GM21786 (cell line): ENCODE measurements at regions not wholly inside any gene's neighbourhood (a gene's known extent, or its start where the extent isn't known, plus 50 kb on each side); places are given as distances from the start of the nearest gene placed in this dataset.
"Not testable (repeated sequence)": the region's sequence is repeated elsewhere in the genome, so short reads cannot be mapped to it uniquely, and the experiment has no call there.

ENCODE experiments used
- ATAC-seq: cut with Tn5 transposase; IDR thresholded peaks from one replicate; pipeline ENCODE4 v1.9.1; 2021; ENCODE audit not compliant: unreplicated experiment

DNA sequence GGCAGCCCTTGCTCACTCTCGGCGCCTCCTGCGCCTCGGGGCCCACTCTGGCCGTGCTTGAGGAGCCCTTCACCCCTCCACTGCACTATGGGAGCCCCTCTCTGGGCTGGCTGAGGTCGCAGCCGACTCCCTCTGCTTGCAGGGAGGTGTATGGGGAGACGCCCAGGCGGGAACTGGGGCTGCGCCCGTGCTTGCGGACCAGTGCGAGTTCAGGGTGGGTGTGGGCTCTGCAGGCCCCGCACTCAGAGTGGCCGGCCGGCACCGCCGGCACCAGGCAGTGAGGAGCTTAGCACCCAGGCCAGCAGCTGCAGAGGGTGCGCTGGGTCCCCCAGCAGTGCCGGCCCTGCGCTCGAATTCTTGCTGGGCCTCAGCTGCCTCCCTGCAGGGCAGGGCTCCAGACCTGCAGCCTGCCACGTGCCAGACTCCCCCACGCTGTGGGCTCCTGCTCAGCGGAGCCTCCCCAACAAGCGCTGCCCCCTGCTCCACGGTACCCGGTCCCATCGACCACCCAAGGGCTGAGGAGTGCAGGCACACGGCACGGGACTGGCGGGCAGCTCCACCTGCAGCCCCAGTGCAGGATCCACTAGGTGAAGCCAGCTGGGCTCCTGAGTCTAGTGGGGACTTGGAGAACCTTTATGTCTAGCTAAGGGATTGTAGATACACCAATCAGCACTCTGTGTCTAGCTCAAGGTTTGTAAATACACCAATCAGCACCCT, 54.0 kb upstream of the WWC2 start:
- not testable (repeated sequence) for ATAC-seq

DNA sequence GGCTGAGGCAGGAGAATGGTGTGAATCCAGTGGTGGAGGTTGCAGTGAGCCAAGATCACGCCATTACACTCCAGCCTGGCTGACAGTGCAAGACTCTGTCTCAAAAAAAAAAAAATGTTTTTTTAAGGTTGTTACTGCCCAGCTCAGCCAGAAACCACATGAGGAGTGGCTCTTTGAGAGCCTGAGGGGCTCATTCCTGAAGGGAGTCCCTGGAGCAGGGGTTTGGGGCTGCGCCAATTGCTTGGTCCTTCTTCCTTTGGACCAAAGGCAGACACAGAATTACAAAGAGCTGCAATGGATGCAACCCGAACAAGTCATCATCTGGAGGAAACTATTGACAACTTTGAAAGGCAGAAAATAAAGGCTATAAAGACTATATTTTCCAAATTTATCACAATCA, 60.6 kb upstream of the WWC2 start:
- ATAC-seq = no peak

DNA sequence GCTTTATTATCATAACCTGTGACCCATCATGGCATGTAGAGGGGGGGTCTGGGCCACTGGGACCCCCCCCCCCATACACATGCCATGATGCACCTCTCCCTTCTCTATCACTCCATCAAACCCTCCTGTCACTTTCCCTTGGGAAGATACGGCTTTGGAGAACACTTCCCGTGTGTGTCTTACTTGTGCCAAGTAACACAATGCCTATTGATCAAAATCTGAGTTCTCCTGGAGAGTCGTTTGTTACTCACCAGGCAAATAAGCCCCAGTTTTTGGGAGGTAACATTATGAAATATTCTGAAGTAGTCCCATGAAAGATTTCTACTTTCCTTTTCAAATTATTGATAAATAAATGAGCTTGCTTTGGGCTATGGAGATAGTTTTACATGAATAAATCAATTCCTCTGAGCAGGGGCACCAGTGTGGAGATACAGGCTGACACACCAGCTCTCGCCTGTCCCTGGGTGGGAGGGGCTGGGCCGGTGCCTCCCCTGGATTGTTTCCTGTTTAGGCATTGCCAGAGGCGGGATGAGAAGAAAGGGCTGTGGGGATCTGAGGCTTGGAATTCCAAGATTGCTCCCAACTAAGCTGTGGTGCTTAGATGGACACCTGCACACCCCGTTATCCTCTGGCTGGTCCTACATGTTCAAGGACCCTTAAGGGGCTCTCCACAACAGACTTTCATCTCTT, 63.2 kb upstream of the WWC2 start:
- ATAC-seq = no peak

DNA sequence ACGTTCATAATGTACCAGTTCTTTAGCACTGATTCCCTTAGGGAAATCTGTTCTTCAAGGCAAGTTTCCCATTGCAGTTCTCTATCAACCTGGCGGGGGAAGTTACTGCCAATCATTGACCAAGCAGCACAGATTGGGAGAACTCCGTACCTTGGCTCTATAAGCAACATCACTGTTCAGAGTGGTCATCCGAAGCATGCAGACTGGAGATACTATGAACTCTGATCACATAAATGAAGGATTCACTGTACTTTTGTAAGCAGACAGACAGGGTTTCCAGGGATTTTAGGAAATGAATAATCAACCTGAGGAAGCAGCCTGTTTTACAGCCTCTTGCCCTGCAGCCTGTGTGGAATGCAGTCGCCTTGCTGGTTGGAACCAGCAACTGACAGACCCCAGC, 63.8 kb upstream of the WWC2 start:
- ATAC-seq = no peak

DNA sequence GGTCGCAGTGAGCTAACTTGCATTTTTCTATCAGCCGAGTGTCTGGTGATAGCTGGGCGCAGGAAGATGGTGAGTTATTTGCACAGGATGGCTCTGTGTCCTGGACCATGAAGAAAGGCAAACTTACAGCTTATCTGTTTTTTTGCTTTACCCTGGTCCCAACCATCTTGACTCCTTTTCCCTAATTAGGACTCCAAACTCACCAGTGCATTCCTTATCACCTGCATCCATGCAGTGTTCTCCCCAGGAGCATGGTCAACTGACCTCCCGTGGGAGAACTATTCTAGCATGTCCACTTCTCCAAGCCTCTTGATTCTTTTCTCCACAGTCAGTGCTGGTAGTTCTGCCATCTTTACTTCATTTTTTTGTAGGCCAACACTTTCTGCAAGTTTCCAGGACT, 68.2 kb upstream of the WWC2 start:
- ATAC-seq = no peak

DNA sequence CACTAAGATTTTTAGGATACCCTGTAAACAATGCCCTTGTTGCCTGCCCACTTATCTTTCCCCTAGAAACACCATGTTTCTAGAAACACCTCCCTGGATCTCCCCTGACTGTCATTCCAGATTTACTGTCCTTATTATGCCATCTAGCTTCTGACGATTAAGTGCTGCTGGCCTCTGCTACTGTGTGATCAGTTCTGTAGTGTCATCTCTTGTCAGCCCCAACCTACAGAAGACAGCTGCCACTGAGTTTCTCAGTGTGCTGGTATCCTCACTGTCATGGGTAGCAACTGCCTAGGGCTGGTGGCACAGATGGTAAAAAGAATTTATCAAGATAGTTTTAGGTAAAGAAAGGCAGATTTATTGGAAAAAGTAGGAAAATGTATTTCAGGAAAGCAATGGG, 68.7 kb upstream of the WWC2 start:
- no peak for ATAC-seq

DNA sequence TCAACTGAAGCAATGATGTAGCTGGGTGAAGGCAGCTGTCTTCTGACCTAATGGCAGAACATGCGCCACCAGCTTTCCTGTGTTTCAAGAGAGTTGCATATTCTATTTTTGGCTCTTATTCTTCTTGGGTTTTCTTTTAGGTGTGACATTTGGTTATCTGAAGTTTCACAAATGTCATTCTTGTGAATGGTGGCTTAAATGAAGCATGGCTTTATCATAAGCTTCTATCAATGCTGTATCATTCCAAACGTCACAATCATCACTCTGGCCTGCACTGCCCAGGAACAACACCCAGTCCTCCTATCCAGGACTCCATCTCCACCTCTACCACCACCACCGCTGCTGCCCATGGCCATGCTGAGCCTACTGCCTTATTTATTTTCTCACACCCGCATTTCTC, 69.7 kb upstream of the WWC2 start:
- ATAC-seq = no peak

DNA sequence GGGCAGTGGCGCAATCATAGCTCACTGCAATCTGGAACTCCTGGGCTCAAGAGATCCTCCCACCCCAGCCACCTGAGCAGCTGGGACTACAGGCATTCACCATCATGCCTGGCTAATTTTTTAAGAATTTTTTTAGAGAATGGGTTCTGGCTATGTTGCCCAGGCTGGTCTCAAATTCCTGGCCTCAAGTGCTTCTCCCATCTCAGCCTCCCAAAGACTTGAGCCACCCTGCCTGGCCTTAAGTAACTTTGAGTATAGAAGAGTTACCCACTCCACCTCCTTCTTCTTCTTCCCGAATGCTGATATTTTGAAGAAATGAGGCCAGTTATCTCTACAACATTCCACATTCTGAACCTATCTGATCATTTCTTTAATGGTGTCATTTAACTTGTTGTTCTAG, 72.4 kb upstream of the WWC2 start:
- ATAC-seq = no peak

DNA sequence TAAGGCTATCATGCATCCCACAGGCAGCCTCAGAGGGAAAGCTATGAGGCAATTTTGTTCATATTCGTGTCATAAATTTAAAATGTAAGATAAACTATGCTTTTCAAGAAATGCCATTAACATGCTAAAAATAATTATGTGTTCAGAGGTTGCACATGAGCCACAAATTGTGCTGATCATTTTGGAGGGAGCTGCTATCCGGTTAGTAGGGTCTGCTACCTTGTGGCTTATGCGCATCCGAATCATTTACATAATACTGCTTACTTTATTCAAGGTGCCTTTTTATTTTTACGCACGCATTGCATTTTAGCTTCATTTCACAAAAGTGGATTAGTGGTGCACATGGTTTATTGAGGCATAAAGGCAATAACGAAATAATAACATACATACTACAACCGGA, 76.4 kb upstream of the WWC2 start:
- no peak for ATAC-seq

DNA sequence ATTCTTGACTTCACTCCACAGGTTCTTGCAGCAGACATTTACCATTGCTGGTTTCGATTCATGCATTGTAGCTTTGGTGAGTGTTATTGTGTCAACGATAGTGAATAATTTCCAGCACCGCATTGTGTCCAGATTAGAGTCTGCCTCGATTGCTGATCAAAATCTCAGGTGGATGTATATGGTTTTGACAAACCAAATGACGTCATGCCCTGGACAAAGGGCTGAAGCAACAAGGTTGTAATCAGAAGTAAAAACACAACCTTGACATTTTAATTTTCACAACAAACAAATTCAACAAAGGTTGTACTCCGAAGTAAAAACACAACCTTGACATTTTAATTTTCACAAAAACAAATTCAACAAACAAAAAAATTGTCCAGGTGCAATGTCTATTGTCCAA, 81.1 kb upstream of the WWC2 start:
- ATAC-seq = no peak

DNA sequence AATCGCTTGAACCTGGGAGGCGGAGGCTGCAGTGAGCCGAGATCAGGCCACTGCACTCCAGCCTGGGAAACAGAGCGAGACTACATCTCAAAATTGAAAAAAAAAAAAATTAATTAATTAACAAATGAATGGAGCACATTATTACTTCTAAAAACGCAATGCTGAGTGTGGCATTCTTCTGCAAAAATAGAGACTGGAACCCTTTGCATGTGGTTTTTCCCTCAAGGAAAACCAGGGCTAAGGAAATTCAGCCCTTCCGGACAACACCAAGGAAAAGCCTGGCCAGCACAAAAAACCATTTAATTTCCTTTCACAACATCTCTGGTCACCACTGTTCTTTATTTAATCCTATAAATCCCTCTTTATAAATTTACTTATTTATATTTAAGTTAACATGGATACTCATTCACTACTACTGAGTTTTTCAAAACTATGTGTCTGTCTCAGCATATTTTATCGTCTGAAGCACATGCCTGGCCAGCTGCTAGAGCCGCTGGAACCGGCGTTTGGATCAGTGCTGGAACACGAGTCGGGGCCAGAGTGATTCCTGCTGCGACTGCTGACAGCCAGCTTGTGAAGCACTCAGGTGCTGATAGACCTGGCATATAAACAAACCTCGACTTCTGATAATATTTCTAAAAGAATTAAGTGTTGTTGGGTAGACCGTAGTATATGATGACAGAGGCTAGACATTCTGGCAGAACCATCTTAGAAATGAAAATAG, 84.5 kb upstream of the WWC2 start:
- ATAC-seq = no peak

DNA sequence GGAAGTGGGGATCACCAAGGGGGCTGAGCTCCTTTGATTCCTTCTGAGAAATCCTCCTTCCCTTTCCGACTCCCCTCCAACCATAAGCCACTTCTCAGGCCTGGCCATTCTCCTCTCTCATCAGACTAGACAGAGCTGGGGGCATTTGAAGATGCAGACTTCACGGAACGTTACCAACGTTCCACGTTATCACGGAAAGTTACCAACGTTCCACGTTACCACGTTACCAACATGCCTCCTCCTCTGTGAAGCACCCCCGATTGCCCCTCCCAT, 85.4 kb upstream of the WWC2 start:
- ATAC-seq = no peak

DNA sequence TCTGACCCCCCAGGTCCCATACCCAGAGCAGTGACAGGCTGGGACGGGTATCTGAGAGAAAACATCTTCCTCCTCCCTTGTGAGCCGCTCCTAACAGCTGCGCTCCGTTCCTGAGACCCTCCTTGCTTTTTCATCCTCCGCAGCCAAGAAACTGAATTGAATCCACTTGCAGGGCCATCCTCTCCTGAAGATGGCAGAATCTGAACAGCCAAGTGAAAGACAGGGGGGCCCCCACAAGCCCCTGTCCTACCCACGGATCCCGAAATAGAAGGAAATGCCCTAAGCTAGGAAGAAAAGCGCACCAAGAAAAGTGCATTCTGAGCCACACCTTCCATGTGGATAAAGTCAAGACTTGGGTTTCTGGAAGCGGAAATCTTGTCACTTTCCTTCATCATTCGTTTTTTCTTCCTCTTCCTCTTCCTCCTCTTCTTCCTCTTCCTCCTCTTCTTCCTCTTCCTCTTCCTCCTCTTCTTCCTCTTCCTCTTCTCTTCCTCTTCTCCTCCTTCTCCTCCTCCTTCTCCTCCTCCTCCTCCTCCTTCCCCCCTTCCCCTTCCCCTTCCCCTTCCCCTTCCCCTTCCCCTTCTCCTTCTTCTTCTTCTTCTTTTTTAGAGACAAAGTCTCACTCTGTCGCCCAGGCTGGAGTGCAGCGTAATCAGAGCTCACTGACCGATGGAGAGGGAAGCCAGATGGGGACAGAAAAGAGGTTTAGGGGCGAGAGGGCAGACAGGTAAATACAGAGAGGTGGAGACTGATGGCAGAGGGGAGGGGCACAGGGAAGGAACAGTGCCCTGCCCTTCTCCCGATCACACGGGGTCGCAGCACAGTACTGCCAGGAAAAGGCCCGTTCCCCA, 86.0 kb upstream of the WWC2 start:
- no peak for ATAC-seq

DNA sequence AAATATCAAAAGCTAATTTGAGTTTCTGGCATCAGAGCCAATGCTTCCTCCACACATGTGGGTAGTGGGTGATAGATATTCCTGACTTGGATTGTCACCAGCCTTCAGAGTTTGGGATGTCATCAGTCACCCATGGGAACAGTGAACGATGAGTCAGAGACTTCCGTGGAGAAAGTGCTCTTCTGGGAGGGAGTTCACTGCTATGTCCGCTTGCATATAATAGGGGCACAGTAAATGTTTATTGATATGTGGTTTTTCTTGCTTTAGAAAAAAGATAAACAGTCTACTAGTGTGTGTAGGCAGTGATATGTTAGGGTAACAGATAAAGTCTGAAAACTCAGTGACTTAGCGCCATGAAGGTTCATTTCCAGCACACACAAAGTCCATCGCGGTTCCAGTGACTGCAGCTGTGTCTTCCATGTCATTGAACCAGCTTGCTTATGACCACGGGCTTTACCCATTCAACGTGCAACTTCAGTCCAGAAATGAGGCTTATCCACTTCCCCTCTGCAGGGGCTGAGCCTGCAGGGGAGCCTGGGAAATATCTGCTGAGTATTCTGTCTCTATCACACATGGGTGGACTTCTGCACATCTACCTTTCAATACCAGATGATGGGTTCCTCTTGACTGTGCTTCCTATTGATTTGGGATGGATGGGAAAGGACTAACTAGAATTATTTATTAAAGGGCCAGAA, 87.7 kb upstream of the WWC2 start:
- ATAC-seq = no peak

DNA sequence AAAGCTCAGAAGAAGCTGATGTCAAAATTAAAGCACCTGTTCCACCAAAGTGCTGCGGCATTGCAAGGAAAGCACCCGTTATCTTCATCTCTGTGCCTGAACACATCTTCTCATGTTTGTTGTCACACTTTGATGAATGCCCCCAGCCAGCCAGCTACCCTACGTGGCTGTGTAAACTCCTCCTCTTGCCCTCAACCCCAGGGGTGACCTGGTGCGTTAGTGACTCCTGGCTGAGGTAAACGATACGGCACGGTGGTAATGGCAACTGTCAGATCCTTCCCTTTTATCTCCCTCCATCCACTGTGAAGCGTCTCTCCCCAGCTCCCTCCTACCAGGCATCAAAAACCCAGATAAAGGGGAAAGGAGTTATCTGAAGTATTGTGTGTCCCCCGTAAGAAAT, 90.6 kb upstream of the WWC2 start:
- ATAC-seq = no peak

DNA sequence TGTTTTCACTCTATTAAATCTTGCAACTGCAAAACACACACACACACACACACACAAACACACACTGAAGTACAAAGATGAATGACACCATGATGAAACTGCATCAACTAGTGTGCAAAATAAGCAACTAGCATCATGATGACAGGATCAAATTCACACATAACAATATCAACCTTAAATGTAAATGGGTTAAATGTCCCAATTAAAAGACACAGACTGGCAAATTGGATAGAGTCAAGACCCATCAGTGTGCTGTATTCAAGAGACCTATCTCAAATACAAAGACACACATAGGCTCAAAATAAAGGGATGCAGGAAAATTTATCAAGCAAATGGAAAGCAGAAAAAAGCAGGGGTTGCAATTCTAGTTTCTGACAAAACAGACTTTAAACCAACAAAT, 87.2 kb upstream of the DCTD start:
- not testable (repeated sequence) for ATAC-seq

DNA sequence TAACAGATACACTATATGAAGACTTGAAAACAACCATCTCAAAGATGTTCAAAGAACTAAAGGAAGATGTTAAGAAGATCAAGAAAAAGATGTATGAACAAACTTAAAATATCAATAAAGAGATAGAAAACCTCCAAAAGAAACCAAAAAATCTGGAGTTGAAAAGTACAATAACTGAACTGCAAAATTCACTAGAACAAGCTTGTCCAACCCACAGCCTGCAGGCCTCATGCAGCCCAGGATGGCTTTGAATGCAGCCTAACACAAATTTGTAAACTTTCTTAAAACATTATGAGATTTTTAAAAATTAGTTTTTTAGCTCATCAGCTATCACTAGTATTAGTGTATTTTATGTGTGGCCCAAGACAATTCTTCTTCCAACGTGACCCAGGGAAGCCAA, 77.0 kb upstream of the DCTD start:
- ATAC-seq = no peak

DNA sequence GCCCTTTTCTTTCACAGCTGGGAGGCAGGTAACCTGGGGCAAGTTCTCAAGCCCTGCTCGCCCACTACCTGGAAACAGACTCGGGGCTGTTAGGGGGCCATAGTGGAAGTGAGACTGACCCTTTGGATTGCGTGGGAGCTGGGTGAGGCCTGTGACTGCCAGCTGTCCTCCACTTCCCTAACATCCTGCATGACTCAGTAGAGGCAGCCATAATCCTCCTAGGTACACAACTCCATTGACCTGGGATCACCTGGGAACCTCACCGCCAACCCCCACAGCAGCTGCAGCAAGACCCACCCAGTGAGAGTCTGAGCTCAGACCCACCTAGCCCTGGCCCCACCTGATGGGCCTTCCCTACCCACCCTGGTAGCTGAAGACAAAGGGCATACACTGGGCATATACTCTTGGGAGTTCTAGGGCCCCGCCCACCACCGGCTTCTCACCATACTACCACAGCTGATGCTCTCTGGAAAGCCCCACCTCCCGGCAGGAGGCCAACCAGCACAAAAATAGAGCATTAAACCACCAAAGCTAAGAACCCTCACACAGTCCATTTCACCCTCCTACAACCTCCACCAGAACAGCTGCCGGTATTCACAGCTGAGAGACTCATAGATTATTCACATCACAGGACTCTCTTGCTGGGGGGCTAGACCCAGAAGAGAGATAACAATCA, 61.1 kb upstream of the DCTD start:
- peak; percentile 70 for ATAC-seq

DNA sequence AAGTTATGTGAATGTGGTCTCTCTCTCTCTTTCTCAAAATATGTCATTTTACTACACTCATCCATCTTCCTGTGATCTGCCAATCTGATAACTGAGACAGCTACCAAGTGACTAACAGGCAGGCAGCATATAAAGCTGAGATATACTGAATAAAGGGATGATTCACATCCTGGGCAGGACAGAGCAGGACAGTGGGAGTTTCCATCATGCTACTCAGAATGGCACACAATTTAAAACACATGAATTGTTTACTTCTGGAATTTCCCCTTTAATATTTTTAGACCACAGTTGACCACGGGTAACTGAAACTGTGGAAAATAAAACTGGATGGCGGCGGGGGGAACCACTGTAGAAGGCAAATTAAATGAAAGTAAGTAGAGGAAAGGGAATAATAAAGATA, 58.6 kb upstream of the DCTD start:
- ATAC-seq = peak; percentile 59

DNA sequence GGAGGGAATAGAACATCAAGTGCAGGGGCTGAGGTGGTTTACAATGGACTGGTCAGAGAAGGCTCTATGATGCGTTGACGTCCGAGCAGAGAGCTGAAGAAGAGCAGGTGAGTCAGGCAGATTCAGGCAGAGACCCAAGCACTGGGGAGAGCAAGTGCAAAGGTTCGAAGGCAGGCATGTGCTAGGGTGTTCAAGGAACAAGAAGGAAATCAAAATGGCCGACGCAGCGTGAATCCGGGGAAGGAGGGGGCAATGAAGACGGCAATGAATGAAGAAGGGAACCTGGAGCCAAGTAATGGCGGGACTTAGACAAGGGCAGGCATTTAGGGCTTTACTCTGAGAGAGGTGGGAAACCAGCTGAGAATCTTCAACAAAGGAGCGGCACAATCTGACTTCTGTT, 56.8 kb upstream of the DCTD start:
- no peak for ATAC-seq

DNA sequence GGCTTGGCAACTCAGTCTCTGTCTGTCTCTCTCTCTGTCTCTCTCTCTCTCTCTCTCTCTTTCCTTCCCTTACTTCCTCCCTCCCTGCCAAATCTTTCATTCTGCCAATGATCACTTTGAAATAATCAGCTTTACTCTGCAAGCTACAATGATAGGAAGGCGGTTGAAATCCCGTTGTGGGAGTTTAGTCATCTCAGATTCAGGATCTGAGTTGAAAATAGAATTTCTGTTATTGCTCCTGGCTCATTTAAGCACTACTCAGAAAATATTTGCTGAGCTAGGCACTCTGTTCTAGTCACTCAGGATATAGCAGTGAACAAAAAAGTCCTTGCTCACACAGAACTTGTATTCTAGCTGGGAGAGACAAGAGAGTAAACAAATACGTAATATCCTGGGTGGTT, 56.3 kb upstream of the DCTD start:
- ATAC-seq = no peak
